ENCODE measurements at regions not wholly inside any gene's neighbourhood (a gene's known extent, or its start where the extent isn't known, plus 50 kb on each side); places are given as distances from the start of the nearest gene placed in this dataset.

DNA sequence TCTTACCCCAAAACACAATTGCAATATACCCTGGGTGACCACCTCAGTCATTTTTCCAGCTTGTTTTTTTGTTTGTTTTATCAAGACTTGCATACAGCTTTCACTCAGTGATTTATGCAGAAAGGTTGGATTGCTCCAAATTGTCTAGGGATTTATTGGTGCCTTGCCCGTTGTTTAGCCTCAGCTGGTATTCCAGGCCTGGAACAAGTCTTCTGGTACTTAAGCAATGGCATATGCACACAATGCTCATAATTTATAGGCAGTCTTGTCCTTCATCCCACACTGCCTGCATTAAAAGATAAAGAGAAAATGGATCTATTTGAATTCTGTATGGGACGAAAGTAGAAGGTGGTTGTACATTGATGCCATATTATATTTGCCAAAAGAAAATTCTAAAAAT, 392.5 kb downstream of the ADAMTS20 start:
- BruUV-seq (replicated peaks) = no TSS peak

DNA sequence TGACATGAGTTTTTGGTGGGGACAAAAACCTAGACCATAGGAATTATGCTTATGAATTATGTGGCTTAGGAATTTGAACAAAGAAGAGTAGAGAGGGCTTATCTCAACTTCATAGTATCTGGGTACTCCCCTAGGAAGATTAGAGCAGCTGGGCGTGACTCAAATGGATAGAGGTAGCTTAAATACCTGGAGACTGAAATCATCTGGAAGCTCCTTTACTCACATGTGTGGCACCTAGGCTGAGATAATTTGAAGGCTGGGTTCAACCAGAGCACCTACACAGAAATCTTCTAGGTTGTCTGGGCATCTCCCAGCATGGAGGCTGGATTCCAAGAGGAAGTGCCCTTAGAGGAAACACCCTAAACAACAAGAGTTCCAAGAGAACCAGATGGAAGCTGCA, 393.9 kb downstream of the ADAMTS20 start:
- no peak overlapping the region for H3K27ac ChIP-seq (ENCODE audit: low read length)
- intact Hi-C loops (cut with micrococcal nuclease) = loop anchor here (10.0 kb wide), 1 partner anchor 53 kb away; no protein-coding TSS in a partner anchor
- no peak overlapping the region for H2AFZ ChIP-seq (ENCODE audit: low read length)
- H3K4me3 ChIP-seq (ENCODE audit: low read length) = no peak overlapping the region
- no peaks in the 10 kb centered on the region for H3K9me3 ChIP-seq (ENCODE audit: low read length)
- no peaks in the 10 kb centered on the region for H4K20me1 ChIP-seq (ENCODE audit: low read length)
- no peaks in the 10 kb centered on the region for H3K9me2 ChIP-seq (replicated peaks; ENCODE audit: low read length)
- no peaks in the 10 kb centered on the region for H3K27me3 ChIP-seq (ENCODE audit: low read length)
- DNase-seq = no peak
- no peaks in the 10 kb centered on the region for H3K79me2 ChIP-seq (ENCODE audit: low read length)
- no TSS peak for BruUV-seq (replicated peaks)
- no peak for ATAC-seq
- TF ChIP-seq, protein P1, sequence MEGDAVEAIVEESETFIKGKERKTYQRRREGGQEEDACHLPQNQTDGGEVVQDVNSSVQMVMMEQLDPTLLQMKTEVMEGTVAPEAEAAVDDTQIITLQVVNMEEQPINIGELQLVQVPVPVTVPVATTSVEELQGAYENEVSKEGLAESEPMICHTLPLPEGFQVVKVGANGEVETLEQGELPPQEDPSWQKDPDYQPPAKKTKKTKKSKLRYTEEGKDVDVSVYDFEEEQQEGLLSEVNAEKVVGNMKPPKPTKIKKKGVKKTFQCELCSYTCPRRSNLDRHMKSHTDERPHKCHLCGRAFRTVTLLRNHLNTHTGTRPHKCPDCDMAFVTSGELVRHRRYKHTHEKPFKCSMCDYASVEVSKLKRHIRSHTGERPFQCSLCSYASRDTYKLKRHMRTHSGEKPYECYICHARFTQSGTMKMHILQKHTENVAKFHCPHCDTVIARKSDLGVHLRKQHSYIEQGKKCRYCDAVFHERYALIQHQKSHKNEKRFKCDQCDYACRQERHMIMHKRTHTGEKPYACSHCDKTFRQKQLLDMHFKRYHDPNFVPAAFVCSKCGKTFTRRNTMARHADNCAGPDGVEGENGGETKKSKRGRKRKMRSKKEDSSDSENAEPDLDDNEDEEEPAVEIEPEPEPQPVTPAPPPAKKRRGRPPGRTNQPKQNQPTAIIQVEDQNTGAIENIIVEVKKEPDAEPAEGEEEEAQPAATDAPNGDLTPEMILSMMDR (conservative IDR thresholded peaks at IDR 0.05; ENCODE audit: low read depth, low read length) = no peak
- TF ChIP-seq EZH2 (IDR thresholded peaks at IDR 0.05; ENCODE audit: low read length, unreplicated experiment) (no peak), EZH2phosphoT487 (IDR thresholded peaks at IDR 0.05; ENCODE audit: borderline replicate concordance, low read length) (no peak)
- no peaks in the 10 kb centered on the region for H3K4me1 ChIP-seq (ENCODE audit: insufficient read depth, low read length)
- no peaks in the 10 kb centered on the region for H3K36me3 ChIP-seq (ENCODE audit: low read depth, low read length)
- no peaks in the 10 kb centered on the region for H3F3A ChIP-seq (ENCODE audit: low read length, unreplicated experiment)
- H3K4me2 ChIP-seq (ENCODE audit: low read length) = no peak overlapping the region
- CTCF ChIA-PET = no interaction called here
- no peak overlapping the region for H3K9ac ChIP-seq (ENCODE audit: low read length)
- POLR2A ChIA-PET (ENCODE audit: unreplicated experiment) = no interaction called here

More for the DNA sequence above, 392.5 kb downstream of the ADAMTS20 start:
- Histone ChIP-seq H3K4me2 (ENCODE audit: low read length) (no peak overlapping the region), H3K9me3 (ENCODE audit: low read length) (no peaks in the 10 kb centered on the region), H3K4me3 (ENCODE audit: low read length) (no peak overlapping the region), H3K36me3 (ENCODE audit: low read depth, low read length) (no peaks in the 10 kb centered on the region), H3K27ac (ENCODE audit: low read length) (no peak overlapping the region), H3F3A (ENCODE audit: low read length, unreplicated experiment) (no peaks in the 10 kb centered on the region), H3K9ac (ENCODE audit: low read length) (no peak overlapping the region), H3K4me1 (ENCODE audit: insufficient read depth, low read length) (no peaks in the 10 kb centered on the region), H3K9me2 (replicated peaks; ENCODE audit: low read length) (no peaks in the 10 kb centered on the region), H3K27me3 (ENCODE audit: low read length) (no peaks in the 10 kb centered on the region), H3K79me2 (ENCODE audit: low read length) (no peaks in the 10 kb centered on the region), H2AFZ (ENCODE audit: low read length) (no peak overlapping the region), H4K20me1 (ENCODE audit: low read length) (no peaks in the 10 kb centered on the region)
- ATAC-seq (no peak), DNase-seq (no peak)
- intact Hi-C loops (cut with micrococcal nuclease) = loop anchor here (10.0 kb wide), 1 partner anchor 55 kb away; no protein-coding TSS in a partner anchor
- ChIA-PET CTCF (no interaction called here), POLR2A (ENCODE audit: unreplicated experiment) (no interaction called here)
- TF ChIP-seq, protein P1 (conservative IDR thresholded peaks at IDR 0.05; ENCODE audit: low read depth, low read length) = no peak
- TF ChIP-seq EZH2 (IDR thresholded peaks at IDR 0.05; ENCODE audit: low read length, unreplicated experiment) (no peak), EZH2phosphoT487 (IDR thresholded peaks at IDR 0.05; ENCODE audit: borderline replicate concordance, low read length) (no peak)

DNA sequence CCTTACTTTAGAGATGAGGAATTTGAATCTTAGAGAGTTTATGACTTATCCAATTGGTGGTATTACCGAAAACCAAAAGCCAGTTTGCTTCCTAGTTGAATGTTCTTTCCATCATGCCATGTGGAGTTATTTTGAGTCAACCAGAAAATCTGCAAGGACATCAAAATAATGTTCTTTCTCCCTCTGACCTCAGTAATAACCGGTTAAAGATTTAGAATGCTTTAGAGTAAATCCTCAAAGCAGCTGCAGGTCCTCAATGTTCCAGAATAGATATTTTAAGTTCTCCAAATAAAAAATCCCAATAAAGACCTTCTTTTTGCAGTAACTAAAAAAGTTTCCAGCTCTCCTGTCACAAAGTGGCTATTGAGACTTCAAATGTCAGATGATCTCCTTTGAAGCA, 396.6 kb downstream of the ADAMTS20 start:
- no TSS peak for BruUV-seq (replicated peaks)
- Histone ChIP-seq H3K36me3 (ENCODE audit: low read depth, low read length) (no peaks in the 10 kb centered on the region), H3K4me3 (ENCODE audit: low read length) (no peak overlapping the region), H3K9me3 (ENCODE audit: low read length) (no peaks in the 10 kb centered on the region), H3K27me3 (ENCODE audit: low read length) (no peaks in the 10 kb centered on the region), H3K4me2 (ENCODE audit: low read length) (no peak overlapping the region), H3K27ac (ENCODE audit: low read length) (no peak overlapping the region), H2AFZ (ENCODE audit: low read length) (no peak overlapping the region), H3K4me1 (ENCODE audit: insufficient read depth, low read length) (no peaks in the 10 kb centered on the region), H3K9ac (ENCODE audit: low read length) (no peak overlapping the region), H4K20me1 (ENCODE audit: low read length) (no peaks in the 10 kb centered on the region), H3F3A (ENCODE audit: low read length, unreplicated experiment) (no peaks in the 10 kb centered on the region), H3K79me2 (ENCODE audit: low read length) (no peaks in the 10 kb centered on the region), H3K9me2 (replicated peaks; ENCODE audit: low read length) (no peaks in the 10 kb centered on the region)
- TF ChIP-seq, protein P1 (conservative IDR thresholded peaks at IDR 0.05; ENCODE audit: low read depth, low read length) = no peak
- no peak for TF ChIP-seq EZH2phosphoT487 (IDR thresholded peaks at IDR 0.05; ENCODE audit: borderline replicate concordance, low read length)
- no peak for TF ChIP-seq EZH2 (IDR thresholded peaks at IDR 0.05; ENCODE audit: low read length, unreplicated experiment)
- no peak for ATAC-seq
- ChIA-PET POLR2A (ENCODE audit: unreplicated experiment) (no interaction called here), CTCF (no interaction called here)
- no peak for DNase-seq
- intact Hi-C loops (cut with micrococcal nuclease) = loop anchor here (10.0 kb wide), 1 partner anchor 51 kb away; no protein-coding TSS in a partner anchor

Measured in PC-3 (cell line).